ENCODE measurements at regions not wholly inside any gene's neighbourhood (a gene's known extent, or its start where the extent isn't known, plus 50 kb on each side); places are given as distances from the start of the nearest gene placed in this dataset.

DNA sequence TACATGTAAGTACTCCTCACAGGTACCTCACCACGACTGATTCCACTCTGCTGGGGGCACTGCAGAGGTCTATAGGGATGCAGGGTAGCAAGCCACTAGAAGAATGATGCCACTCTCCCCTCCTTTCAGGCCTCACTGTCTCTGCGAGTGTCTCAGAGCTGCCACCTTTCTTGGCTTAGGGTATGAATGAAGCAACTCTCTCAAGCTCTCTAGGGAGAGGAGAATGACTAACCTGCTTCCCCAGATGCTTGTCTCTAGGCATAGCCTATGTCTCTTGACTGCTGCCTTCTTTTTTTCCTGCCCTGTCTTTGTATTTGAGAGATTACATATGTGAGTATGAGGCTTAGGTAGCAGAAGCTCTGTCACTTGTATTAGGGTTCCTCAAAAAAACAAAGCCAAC lies 566.5 kb upstream of the ATP2B1 start:
- TF ChIP-seq, protein P1, sequence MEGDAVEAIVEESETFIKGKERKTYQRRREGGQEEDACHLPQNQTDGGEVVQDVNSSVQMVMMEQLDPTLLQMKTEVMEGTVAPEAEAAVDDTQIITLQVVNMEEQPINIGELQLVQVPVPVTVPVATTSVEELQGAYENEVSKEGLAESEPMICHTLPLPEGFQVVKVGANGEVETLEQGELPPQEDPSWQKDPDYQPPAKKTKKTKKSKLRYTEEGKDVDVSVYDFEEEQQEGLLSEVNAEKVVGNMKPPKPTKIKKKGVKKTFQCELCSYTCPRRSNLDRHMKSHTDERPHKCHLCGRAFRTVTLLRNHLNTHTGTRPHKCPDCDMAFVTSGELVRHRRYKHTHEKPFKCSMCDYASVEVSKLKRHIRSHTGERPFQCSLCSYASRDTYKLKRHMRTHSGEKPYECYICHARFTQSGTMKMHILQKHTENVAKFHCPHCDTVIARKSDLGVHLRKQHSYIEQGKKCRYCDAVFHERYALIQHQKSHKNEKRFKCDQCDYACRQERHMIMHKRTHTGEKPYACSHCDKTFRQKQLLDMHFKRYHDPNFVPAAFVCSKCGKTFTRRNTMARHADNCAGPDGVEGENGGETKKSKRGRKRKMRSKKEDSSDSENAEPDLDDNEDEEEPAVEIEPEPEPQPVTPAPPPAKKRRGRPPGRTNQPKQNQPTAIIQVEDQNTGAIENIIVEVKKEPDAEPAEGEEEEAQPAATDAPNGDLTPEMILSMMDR (conservative IDR thresholded peaks at IDR 0.05; ENCODE audit: low read depth, low read length), result no peak
- DNase-seq (ENCODE audit: low read depth), result no peak
- H3K4me3 ChIP-seq (ENCODE audit: low read depth, low read length), result no peak overlapping the region

DNA sequence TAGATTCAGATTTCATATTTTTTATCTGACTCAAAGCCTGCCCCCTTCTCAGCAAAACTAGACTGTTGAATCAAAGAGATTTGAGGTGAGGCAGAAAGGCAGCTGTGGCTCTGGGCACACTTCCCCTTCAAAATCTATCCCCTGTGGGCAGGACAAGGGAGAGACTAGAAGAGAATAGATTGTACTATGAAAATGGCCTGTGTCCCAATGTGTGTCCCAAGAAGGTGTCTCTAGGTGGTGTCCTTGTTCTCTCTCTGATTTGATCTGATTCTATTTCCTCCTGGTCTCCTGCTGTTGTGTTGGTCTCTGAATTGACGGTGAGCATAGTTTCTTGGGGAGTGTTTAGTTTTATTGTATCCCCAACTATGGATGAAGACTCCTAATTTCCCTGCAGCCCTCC lies 565.8 kb upstream of the ATP2B1 start:
- TF ChIP-seq, protein P1 (conservative IDR thresholded peaks at IDR 0.05; ENCODE audit: low read depth, low read length), result peak; percentile 17
- no peak for DNase-seq (ENCODE audit: low read depth)
- no peak overlapping the region for H3K4me3 ChIP-seq (ENCODE audit: low read depth, low read length)

DNA sequence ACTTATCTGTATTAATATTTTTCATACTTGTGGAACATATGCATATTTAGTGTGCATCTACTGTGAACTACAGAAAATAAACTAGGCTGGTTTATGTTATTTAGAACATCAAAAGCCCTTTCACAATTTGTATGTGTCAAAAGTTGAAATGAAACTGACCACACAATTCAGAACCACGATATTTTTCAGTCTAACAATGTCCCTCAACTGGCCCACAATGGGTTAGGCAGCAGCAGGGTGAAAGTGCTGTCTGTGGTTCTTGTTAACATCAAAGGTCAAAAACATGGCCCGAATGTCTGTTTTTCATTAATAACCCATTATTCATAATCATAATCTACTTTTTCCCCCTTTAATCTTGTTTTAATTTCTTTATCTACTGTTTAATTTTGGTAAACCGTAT lies 559.9 kb upstream of the ATP2B1 start:
- DNase-seq (ENCODE audit: low read depth), result no peak
- TF ChIP-seq, protein P1 (conservative IDR thresholded peaks at IDR 0.05; ENCODE audit: low read depth, low read length), result no peak
- H3K4me3 ChIP-seq (ENCODE audit: low read depth, low read length), result no peak overlapping the region

DNA sequence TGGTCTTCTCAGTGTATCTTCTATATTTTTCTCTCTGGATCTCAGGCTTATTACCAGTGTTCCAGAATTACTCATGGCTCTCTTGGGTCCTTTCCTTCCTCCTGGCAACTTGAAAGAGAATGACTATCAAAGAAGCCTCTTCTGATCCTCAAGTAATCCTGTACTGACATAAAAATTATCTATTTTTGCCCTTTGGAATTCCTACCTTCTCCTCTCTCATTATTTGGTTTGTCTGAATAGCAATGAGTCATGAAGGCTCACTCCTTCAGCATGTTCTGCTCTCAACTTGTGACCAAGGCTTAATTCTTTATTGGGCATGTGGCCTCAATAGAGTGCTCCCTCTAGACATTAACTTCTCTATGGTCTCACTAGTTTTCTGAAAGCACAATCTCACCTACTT lies 553.6 kb upstream of the ATP2B1 start:
- DNase-seq (ENCODE audit: low read depth), result no peak
- TF ChIP-seq, protein P1 (conservative IDR thresholded peaks at IDR 0.05; ENCODE audit: low read depth, low read length), result no peak
- H3K4me3 ChIP-seq (ENCODE audit: low read depth, low read length), result no peak overlapping the region

DNA sequence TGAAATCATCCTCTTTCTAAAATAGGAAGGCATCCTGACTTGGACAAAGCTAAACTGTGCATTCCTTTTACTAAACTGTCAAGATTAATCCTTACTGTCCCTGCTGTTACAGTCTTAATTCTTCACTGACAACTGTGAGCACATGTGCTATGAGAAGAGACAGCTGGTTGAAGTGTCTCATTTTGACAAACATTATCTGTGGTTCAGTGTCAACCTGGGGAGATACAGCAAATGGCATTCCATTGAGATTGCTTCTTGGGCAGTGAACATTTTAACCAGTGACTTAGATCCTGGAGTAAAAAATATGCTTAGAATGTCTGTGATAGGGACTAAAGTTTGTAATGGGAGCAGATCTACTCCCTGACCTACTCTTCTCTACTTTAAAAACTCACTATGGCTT lies 552.6 kb upstream of the ATP2B1 start:
- no peak for DNase-seq (ENCODE audit: low read depth)
- TF ChIP-seq, protein P1 (conservative IDR thresholded peaks at IDR 0.05; ENCODE audit: low read depth, low read length), result no peak
- no peak overlapping the region for H3K4me3 ChIP-seq (ENCODE audit: low read depth, low read length)

DNA sequence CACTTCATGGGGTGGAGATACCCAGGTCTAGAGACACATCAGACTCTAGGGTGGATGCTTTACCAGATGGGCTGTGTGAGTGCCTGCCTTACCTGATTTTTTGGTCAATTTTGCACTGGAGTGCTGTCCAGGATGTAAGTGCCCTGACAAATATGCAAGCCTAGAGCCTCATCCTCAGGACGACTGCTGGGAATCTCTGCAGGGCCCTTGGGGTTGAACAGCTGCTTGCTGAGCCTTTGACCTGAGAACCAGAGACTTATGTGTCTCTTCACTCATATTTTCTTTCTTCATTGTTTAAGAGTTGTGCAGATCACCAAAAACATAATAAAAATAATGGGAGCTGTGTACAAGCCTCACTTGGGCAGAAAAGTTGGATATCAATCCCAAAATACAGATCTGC lies 551.5 kb upstream of the ATP2B1 start:
- DNase-seq (ENCODE audit: low read depth), result no peak
- H3K4me3 ChIP-seq (ENCODE audit: low read depth, low read length), result no peak overlapping the region
- TF ChIP-seq, protein P1 (conservative IDR thresholded peaks at IDR 0.05; ENCODE audit: low read depth, low read length), result no peak

DNA sequence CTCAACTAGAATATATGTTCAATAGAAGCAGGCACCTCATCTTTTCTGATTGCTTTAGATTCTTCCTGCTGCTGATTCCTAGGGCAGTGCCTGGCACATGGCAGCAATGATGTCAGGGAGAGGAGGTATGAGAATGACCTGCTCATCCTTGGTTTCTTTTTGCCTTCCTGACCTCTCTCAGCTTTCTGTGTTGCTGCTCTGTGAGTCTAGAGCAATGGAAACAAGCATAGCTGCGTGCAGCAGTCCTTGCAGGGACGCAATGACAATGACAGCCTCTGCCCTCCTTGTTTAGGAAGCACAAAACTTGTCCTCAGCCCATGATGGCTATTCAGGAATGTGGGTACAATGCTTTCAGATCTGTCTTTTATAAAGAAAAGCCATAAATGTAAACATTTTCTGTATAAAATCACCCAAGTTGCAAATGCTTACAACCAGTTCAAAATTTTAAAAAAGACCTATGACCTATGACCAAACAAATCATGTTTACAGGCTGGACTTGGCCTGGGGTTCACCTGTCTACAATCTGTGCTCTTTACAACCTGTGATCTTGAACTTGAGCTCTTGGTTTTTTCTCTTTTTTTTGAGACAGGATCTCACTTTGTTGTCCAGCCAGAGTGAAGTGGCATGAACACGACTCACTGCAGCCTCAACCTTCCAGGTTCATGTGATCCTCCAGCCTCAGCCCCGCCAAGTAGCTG lies 549.4 kb upstream of the ATP2B1 start:
- DNase-seq (ENCODE audit: low read depth), result no peak
- TF ChIP-seq, protein P1 (conservative IDR thresholded peaks at IDR 0.05; ENCODE audit: low read depth, low read length), result no peak
- H3K4me3 ChIP-seq (ENCODE audit: low read depth, low read length), result no peak overlapping the region

All from epithelial cell of proximal tubule (primary cell).